PC-9 (cell line): ENCODE measurements at regions not wholly inside any gene's neighbourhood (a gene's known extent, or its start where the extent isn't known, plus 50 kb on each side); places are given as distances from the start of the nearest gene placed in this dataset.

Source experiments
- CTCF ChIP-seq: fragments of 200-600 bp; sonication (generic); conservative IDR thresholded peaks from 2 replicates; pipeline ENCODE4 v1.6.1; 2017; ENCODE audit warnings: mixed run types, antibody characterized with exemption, mild to moderate bottlenecking, moderate library complexity
- EZH2 ChIP-seq: fragments of 200-600 bp; sonication (generic); IDR thresholded peaks from 2 replicates; pipeline ENCODE4 v1.8.0; 2017; ENCODE audit warnings: antibody characterized with exemption, low read depth

GRCh38 chr2:242056785-242057184, 187.3 kb downstream of the RTP5 start:
- TF ChIP-seq EZH2: no peak
- no peak for TF ChIP-seq CTCF
